Mesendoderm (in vitro differentiated cells): ENCODE measurements at regions not wholly inside any gene's neighbourhood (a gene's known extent, or its start where the extent isn't known, plus 50 kb on each side); places are given as distances from the start of the nearest gene placed in this dataset.

ENCODE experiments used
- DNase-seq: peaks from one replicate; pipeline ENCODE4 v3.0.0; 2013
- H2AK5ac ChIP-seq: 2 replicates; pipeline ENCODE4 v1.6.1; 2013; ENCODE audit warnings: low read length, inconsistent platforms
- H2BK120ac ChIP-seq: 2 replicates; pipeline ENCODE4 v1.6.1; 2013; ENCODE audit warnings: low read depth, mild to moderate bottlenecking, low read length, moderate library complexity, mixed read lengths
- H2BK15ac ChIP-seq: replicated peaks from 2 replicates; pipeline ENCODE4 v1.6.1; 2013; ENCODE audit warnings: low read depth, mild to moderate bottlenecking, moderate library complexity
- H2BK5ac ChIP-seq: 2 replicates; pipeline ENCODE4 v1.6.1; 2013; ENCODE audit warnings: low read length, inconsistent platforms
- H3K18ac ChIP-seq: 2 replicates; pipeline ENCODE4 v1.6.1; 2013; ENCODE audit warnings: mild to moderate bottlenecking, low read length, mixed read lengths
- H3K23ac ChIP-seq: one replicate; pipeline ENCODE4 v1.6.1; 2013; ENCODE audit warnings: low read length
- H3K27ac ChIP-seq: 2 replicates; pipeline ENCODE4 v1.5.1; 2013; ENCODE audit warnings: low read depth, mild to moderate bottlenecking, inconsistent platforms, low read length, moderate library complexity
- H3K27me3 ChIP-seq: 2 replicates; pipeline ENCODE4 v1.6.1; 2013; ENCODE audit warnings: low read length, control low read depth, mild to moderate bottlenecking, inconsistent platforms; ENCODE audit not compliant: insufficient read depth, poor library complexity
- H3K36me3 ChIP-seq: 2 replicates; pipeline ENCODE4 v1.6.1; 2013; ENCODE audit warnings: low read length, inconsistent platforms; ENCODE audit not compliant: control insufficient read depth, insufficient read depth
- H3K4ac ChIP-seq: one replicate; pipeline ENCODE4 v1.6.1; 2013; ENCODE audit warnings: low read depth, mild to moderate bottlenecking, low read length, moderate library complexity
- H3K4me1 ChIP-seq: 2 replicates; pipeline ENCODE4 v1.6.1; 2013; ENCODE audit warnings: low read depth, low read length, inconsistent platforms; ENCODE audit not compliant: control insufficient read depth
- H3K4me2 ChIP-seq: 2 replicates; pipeline ENCODE4 v1.6.1; 2013; ENCODE audit warnings: low read length
- H3K4me3 ChIP-seq: 2 replicates; pipeline ENCODE4 v1.5.1; 2013; ENCODE audit warnings: mild to moderate bottlenecking, low read length
- H3K56ac ChIP-seq: one replicate; pipeline ENCODE4 v1.6.1; 2013; ENCODE audit warnings: low read length
- H3K79me1 ChIP-seq: 2 replicates; pipeline ENCODE4 v1.6.1; 2013; ENCODE audit warnings: low read length, inconsistent platforms
- H3K79me2 ChIP-seq: 2 replicates; pipeline ENCODE4 v1.6.1; 2013; ENCODE audit warnings: mild to moderate bottlenecking, low read length; ENCODE audit not compliant: control insufficient read depth, insufficient read depth
- H3K9ac ChIP-seq: 2 replicates; pipeline ENCODE4 v1.6.1; 2013; ENCODE audit warnings: low read length, inconsistent platforms
- H4K5ac ChIP-seq: one replicate; pipeline ENCODE4 v1.6.1; 2013; ENCODE audit warnings: low read length
- H4K8ac ChIP-seq: one replicate; pipeline ENCODE4 v1.6.1; 2013; ENCODE audit warnings: low read depth, mild to moderate bottlenecking, control low read depth, low read length, moderate library complexity
- WGBS: extraction: QIAGEN DNeasy Blood & Tissue Kit; methylation state at CpG from one replicate; pipeline ENCODE4 v1.1.7; 2013; ENCODE audit warnings: low lambda C conversion rate, missing lambda C conversion rate; ENCODE audit not compliant: insufficient coverage; ENCODE audit errors: extremely low coverage; 5-methylcytosine and 5-hydroxymethylcytosine counted together

DNA sequence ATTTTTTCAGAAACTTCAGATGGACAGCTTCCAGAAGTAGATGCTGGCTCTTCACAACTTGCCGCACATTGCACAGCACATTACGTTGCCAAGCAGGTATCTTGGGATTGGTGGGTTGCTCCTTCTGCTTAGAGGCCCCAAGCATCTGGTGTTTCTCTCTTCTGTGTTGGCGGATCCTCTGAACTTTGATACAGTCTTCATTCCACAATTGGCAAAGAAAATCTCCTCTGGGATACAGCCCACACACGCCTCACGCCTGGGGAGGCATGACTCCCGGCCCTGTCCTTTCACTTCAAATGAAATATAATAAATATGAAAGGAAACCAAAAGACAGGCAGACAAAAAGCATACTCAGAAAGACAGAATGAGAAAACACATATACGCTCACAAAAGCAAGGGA, 72.3 kb upstream of the PPP2R5A start:
- Histone ChIP-seq H3K4me2 (no peak overlapping the region), H3K27ac (no peak overlapping the region), H2BK15ac (no peak overlapping the region), H2AK5ac (no peak overlapping the region), H4K8ac (no peak overlapping the region), H3K9ac (no peak overlapping the region), H3K18ac (peak overlapping the region; percentile 29), H4K5ac (no peak overlapping the region), H3K79me2 (no peaks in the 10 kb centered on the region), H2BK5ac (peak overlapping the region; percentile 31), H3K23ac (no peak overlapping the region), H3K79me1 (no peaks in the 10 kb centered on the region), H3K56ac (no peak overlapping the region), H3K36me3 (no peaks in the 10 kb centered on the region), H2BK120ac (no peak overlapping the region), H3K4me1 (peaks cover 8% of the 10 kb centered on the region), H3K27me3 (no peaks in the 10 kb centered on the region), H3K4me3 (no peak overlapping the region), H3K4ac (no peak overlapping the region)
- no peak for DNase-seq
- WGBS, result no CpG with 5 or more reads among the region's 7 CpGs

DNA sequence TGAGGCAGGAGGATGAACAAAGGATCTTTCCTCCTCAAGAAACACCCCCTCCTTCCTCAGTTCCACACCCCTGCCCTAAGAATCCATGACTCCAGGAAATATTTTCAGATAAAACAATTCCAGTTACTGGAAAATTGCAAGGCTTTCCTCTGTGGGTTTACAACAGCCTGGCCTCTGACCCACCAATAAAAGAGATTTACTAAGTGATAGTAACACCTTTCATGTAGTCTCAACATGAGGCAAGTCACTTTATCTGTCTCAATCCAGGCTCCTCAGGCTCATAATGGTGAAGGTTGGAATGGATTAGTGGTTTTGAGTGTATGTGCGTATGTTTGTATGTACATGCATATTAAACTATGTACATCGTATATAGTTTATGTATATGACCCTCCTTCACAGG, 71.4 kb upstream of the PPP2R5A start:
- H3K4me1 ChIP-seq, result peaks cover 12% of the 10 kb centered on the region
- no peak overlapping the region for H2AK5ac ChIP-seq
- no peak overlapping the region for H3K18ac ChIP-seq
- no CpG with 5 or more reads among the region's 2 CpGs for WGBS
- H2BK15ac ChIP-seq, result no peak overlapping the region
- no peak overlapping the region for H3K4ac ChIP-seq
- no peak overlapping the region for H3K9ac ChIP-seq
- H3K79me1 ChIP-seq, result no peaks in the 10 kb centered on the region
- H3K36me3 ChIP-seq, result no peaks in the 10 kb centered on the region
- no peak overlapping the region for H3K4me3 ChIP-seq
- peak overlapping the region; percentile 0 for H3K56ac ChIP-seq
- no peaks in the 10 kb centered on the region for H3K27me3 ChIP-seq
- no peak overlapping the region for H3K23ac ChIP-seq
- no peak overlapping the region for H3K27ac ChIP-seq
- H2BK120ac ChIP-seq, result no peak overlapping the region
- no peak overlapping the region for H4K8ac ChIP-seq
- peak; percentile 22 for DNase-seq
- no peaks in the 10 kb centered on the region for H3K79me2 ChIP-seq
- no peak overlapping the region for H2BK5ac ChIP-seq
- no peak overlapping the region for H3K4me2 ChIP-seq
- no peak overlapping the region for H4K5ac ChIP-seq

DNA sequence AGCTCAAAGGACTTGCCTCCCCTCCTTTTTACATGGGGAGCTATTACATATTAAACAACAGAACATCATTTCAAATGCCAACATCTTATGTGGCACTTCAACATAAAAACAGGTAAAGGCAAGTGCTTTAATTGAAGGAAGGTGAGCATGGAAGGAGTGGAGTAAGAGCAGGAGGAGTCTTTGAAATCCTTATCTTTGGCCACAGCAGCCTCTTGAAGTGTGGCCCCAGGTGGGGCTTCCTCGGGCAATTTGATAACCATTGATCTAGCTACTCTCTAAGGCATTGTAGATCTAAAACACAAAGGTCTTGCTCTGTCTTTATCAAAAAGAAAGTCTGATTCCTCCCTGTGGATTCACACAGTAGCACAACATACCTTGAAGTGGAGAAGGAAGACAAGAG, 70.9 kb upstream of the PPP2R5A start:
- no peak overlapping the region for H3K9ac ChIP-seq
- no CpG with 5 or more reads among the region's 1 CpG for WGBS

DNA sequence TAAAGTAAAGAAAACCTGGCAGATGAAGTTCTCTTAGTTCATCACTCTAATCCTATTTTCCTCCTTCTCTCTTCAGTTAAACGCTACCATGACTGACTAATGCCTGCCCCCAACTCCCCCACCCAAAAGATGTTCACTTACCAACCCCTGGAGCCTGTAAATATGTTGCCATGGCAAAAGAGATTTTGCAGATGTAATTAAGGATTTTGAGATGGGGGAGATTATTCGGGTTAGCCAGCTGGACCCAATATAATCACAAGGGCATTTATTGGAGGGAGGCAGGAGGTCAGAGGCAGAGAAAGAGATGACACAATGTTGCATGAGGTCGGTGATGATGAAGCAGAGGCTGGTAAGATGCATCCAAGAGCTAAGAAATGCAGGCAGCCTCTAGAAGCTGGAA, 69.3 kb upstream of the PPP2R5A start:
- no peak overlapping the region for H3K4me2 ChIP-seq
- H3K4me1 ChIP-seq, result peaks cover 11% of the 10 kb centered on the region
- H2BK120ac ChIP-seq, result no peak overlapping the region
- H4K8ac ChIP-seq, result no peak overlapping the region
- no peak overlapping the region for H2AK5ac ChIP-seq
- no peak overlapping the region for H3K27ac ChIP-seq
- no peak overlapping the region for H3K23ac ChIP-seq
- no peaks in the 10 kb centered on the region for H3K27me3 ChIP-seq
- H3K79me2 ChIP-seq, result no peaks in the 10 kb centered on the region
- H3K18ac ChIP-seq, result no peak overlapping the region
- H2BK15ac ChIP-seq, result no peak overlapping the region
- H3K56ac ChIP-seq, result no peak overlapping the region
- H3K4ac ChIP-seq, result no peak overlapping the region
- WGBS, result no CpG with 5 or more reads among the region's 3 CpGs
- no peak for DNase-seq
- H3K9ac ChIP-seq, result no peak overlapping the region
- H3K4me3 ChIP-seq, result no peak overlapping the region
- no peaks in the 10 kb centered on the region for H3K79me1 ChIP-seq
- no peak overlapping the region for H2BK5ac ChIP-seq
- H3K36me3 ChIP-seq, result no peaks in the 10 kb centered on the region
- no peak overlapping the region for H4K5ac ChIP-seq

More for the DNA sequence above, 70.9 kb upstream of the PPP2R5A start:
- Histone ChIP-seq H3K18ac (no peak overlapping the region), H3K4ac (no peak overlapping the region), H3K23ac (no peak overlapping the region), H2BK15ac (no peak overlapping the region), H4K5ac (no peak overlapping the region), H4K8ac (no peak overlapping the region), H3K36me3 (no peaks in the 10 kb centered on the region), H2BK120ac (no peak overlapping the region), H3K4me1 (peaks cover 9% of the 10 kb centered on the region), H3K56ac (no peak overlapping the region), H3K79me2 (no peaks in the 10 kb centered on the region), H3K4me3 (no peak overlapping the region), H3K27ac (no peak overlapping the region), H3K79me1 (no peaks in the 10 kb centered on the region), H2AK5ac (no peak overlapping the region), H2BK5ac (no peak overlapping the region), H3K27me3 (no peaks in the 10 kb centered on the region), H3K4me2 (no peak overlapping the region)
- DNase-seq, result peak; percentile 81

GRCh38 chr1:212217633-212218032, 67.6 kb upstream of the PPP2R5A start:
- WGBS, result no CpG with 5 or more reads among the region's 3 CpGs

DNA sequence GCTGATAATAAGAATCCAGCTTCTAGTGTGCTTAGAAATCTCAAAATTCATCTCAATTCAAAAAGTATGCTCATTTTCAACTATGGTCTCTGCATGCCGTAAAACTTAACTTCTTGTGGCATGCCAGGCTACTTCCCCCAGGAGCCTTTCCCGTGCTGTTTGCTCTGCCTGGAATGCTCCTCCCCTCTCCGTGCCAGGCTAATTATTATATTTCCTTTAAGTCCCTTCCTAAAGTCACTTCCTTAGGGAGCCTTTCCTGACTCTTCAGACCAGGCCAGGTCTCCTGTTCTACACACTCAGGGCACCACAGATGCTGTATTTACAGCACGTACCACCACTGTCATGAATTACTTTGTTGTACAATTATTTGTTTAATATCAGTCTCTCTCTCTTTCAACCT, 67.1 kb upstream of the PPP2R5A start:
- Histone ChIP-seq H4K8ac (no peak overlapping the region), H2BK15ac (no peak overlapping the region), H3K36me3 (no peaks in the 10 kb centered on the region), H3K27ac (no peak overlapping the region), H3K27me3 (no peaks in the 10 kb centered on the region), H2BK120ac (no peak overlapping the region), H3K79me1 (no peaks in the 10 kb centered on the region), H3K4me1 (peaks cover 11% of the 10 kb centered on the region), H3K23ac (no peak overlapping the region), H3K4ac (no peak overlapping the region), H3K56ac (no peak overlapping the region), H4K5ac (no peak overlapping the region), H2AK5ac (no peak overlapping the region), H3K9ac (no peak overlapping the region), H3K79me2 (no peaks in the 10 kb centered on the region), H2BK5ac (no peak overlapping the region), H3K4me2 (no peak overlapping the region), H3K18ac (peak overlapping the region; percentile 19), H3K4me3 (no peak overlapping the region)
- WGBS, result no CpG with 5 or more reads among the region's 4 CpGs
- DNase-seq, result no peak

More at GRCh38 chr1:212217633-212218032, 67.6 kb upstream of the PPP2R5A start:
- no peak for DNase-seq
- Histone ChIP-seq H2AK5ac (no peak overlapping the region), H3K4ac (no peak overlapping the region), H3K18ac (no peak overlapping the region), H3K79me2 (no peaks in the 10 kb centered on the region), H3K4me1 (peaks cover 11% of the 10 kb centered on the region), H2BK15ac (no peak overlapping the region), H3K23ac (no peak overlapping the region), H4K5ac (no peak overlapping the region), H3K56ac (no peak overlapping the region), H3K27ac (no peak overlapping the region), H3K36me3 (no peaks in the 10 kb centered on the region), H4K8ac (no peak overlapping the region), H3K79me1 (no peaks in the 10 kb centered on the region), H3K4me3 (no peak overlapping the region), H3K4me2 (no peak overlapping the region), H2BK5ac (no peak overlapping the region), H2BK120ac (no peak overlapping the region), H3K27me3 (no peaks in the 10 kb centered on the region), H3K9ac (no peak overlapping the region)
